HepG2 (cell line): ENCODE measurements at regions not wholly inside any gene's neighbourhood (a gene's known extent, or its start where the extent isn't known, plus 50 kb on each side); places are given as distances from the start of the nearest gene placed in this dataset.

Source experiments
- ATAC-seq: fragments of 200-7000 bp; cut with Tn5 transposase; 3 replicates; pipeline ENCODE4 v1.9.1; 2020; ENCODE audit warnings: mild to moderate bottlenecking, moderate library complexity
- BruUV-seq: library from RNA; stranded (reverse); fragments of 400-500 nt; replicated peaks from 2 replicates; lab custom pipeline; 2021; lab: Mats Ljungman, UMichigan
- CTCF ChIA-PET: fragments of 300-600 bp; formaldehyde crosslinking; extraction: SDS; loops from one replicate; lab custom pipeline; 2021; ENCODE audit warnings: low total read pairs, inconsistent platforms, low intra/inter-chr PET ratio; lab: Yijun Ruan, JAX
- POLR2A ChIA-PET: fragments of 350-600 bp; sonication (Branson Sonifier 250); formaldehyde crosslinking; loops from one replicate; lab custom pipeline; 2020; ENCODE audit warnings: antibody characterized with exemption, inconsistent platforms; lab: Yijun Ruan, JAX
- DNase-seq: peaks from one replicate; pipeline ENCODE4 v3.0.0-alpha.2; 2015; ENCODE audit warnings: low spot score
- FAIRE-seq: peaks from 3 replicates; lab custom pipeline; 2011; peaks lifted over from hg19 to GRCh38; lab: Jason Lieb, UNC
- H2AFZ ChIP-seq: one replicate; pipeline ENCODE4 v1.6.1; 2011; ENCODE audit warnings: low read length, inconsistent platforms
- H3K27ac ChIP-seq: fragments of 300-600 bp; 3 replicates; pipeline ENCODE4 v1.8.0; 2011; ENCODE audit warnings: mixed run types, mild to moderate bottlenecking, mixed read lengths, low read length, inconsistent platforms; ENCODE audit not compliant: insufficient read depth; ENCODE audit errors: extremely low read length
- H3K27me3 ChIP-seq, 2 experiments: fragments of 200-600 bp in 1 of 2; 2 replicates in 1 of 2; 3 replicates in 1 of 2; pipeline versions ENCODE4 v1.6.0 to v1.8.0; 2011; ENCODE audit warnings: low read length in 2 of 2, mild to moderate bottlenecking in 2 of 2, moderate library complexity in 2 of 2, inconsistent platforms in 1 of 2; ENCODE audit not compliant: insufficient read depth in 2 of 2, control insufficient read depth in 1 of 2
- H3K36me3 ChIP-seq, 2 experiments: fragments of 200-600 bp in 1 of 2; replicated peaks in 1 of 2; 2 replicates in 1 of 2; 3 replicates in 1 of 2; pipeline versions ENCODE4 v1.5.1 to v1.8.0; 2011; ENCODE audit warnings: low read length in 2 of 2, inconsistent platforms in 1 of 2; ENCODE audit not compliant: insufficient read depth in 2 of 2, control insufficient read depth in 1 of 2
- H3K4me1 ChIP-seq: 2 replicates; pipeline ENCODE4 v1.5.1; 2012; ENCODE audit warnings: low read length, inconsistent platforms; ENCODE audit not compliant: insufficient read depth
- H3K4me2 ChIP-seq: 2 replicates; pipeline ENCODE4 v1.6.0; 2011; ENCODE audit warnings: low read depth, low read length, inconsistent platforms
- H3K4me3 ChIP-seq, 3 experiments: fragments of 200-600 bp in 1 of 3; sonication (generic), shearing (Covaris generic) in 1 of 3; replicated peaks in 1 of 3; 2 replicates each; pipeline ENCODE4 v1.5.1; 2011 to 2016; ENCODE audit warnings: low read length in 3 of 3, inconsistent platforms in 2 of 3, low read depth in 2 of 3, mild to moderate bottlenecking in 2 of 3, control low read depth in 1 of 3, mixed read lengths in 1 of 3; ENCODE audit not compliant: insufficient read depth in 1 of 3
- H3K79me2 ChIP-seq: one replicate; pipeline ENCODE4 v1.6.1; 2011; ENCODE audit warnings: low read length, inconsistent platforms; ENCODE audit not compliant: insufficient read depth
- H3K9ac ChIP-seq: 2 replicates; pipeline ENCODE4 v1.6.0; 2011; ENCODE audit warnings: mild to moderate bottlenecking, low read depth, low read length, inconsistent platforms; ENCODE audit not compliant: insufficient read depth
- H3K9me3 ChIP-seq: 2 replicates; pipeline ENCODE4 v1.5.1; 2012; ENCODE audit warnings: mild to moderate bottlenecking, low read length
- H4K20me1 ChIP-seq: 2 replicates; pipeline ENCODE4 v1.6.0; 2011; ENCODE audit warnings: inconsistent platforms, mild to moderate bottlenecking, low read length, moderate library complexity; ENCODE audit not compliant: insufficient read depth
- CENPT ChIP-seq: sonication (generic); formaldehyde crosslinking; IDR thresholded peaks from 2 replicates; pipeline ENCODE4 v1.8.0; 2022; ENCODE audit warnings: low read depth, mild to moderate bottlenecking, moderate library complexity, missing genetic modification reagents
- ETV6 ChIP-seq: sonication (generic); formaldehyde crosslinking; conservative IDR thresholded peaks from 2 replicates; pipeline ENCODE4 v1.4.0; 2020; ENCODE audit warnings: missing genetic modification reagents
- GPN1 ChIP-seq: sonication (generic); formaldehyde crosslinking; IDR thresholded peaks from 2 replicates; pipeline ENCODE4 v1.5.1; 2020; ENCODE audit warnings: missing genetic modification reagents, borderline replicate concordance
- HIVEP1 ChIP-seq: sonication (generic); formaldehyde crosslinking; IDR thresholded peaks from 2 replicates; pipeline ENCODE4 v1.4.0; 2020; ENCODE audit warnings: mild to moderate bottlenecking, missing genetic modification reagents
- KDM3A ChIP-seq: IDR thresholded peaks from 2 replicates; pipeline ENCODE4 v1.6.1; 2018; ENCODE audit warnings: low read depth, missing compliant biosample characterization
- NCOA2 ChIP-seq: sonication (generic); formaldehyde crosslinking; IDR thresholded peaks from 2 replicates; pipeline ENCODE4 v1.8.0; 2022; ENCODE audit warnings: inconsistent platforms
- PITX1 ChIP-seq: sonication (generic); formaldehyde crosslinking; IDR thresholded peaks from 2 replicates; pipeline ENCODE4 v1.5.1; 2020; ENCODE audit warnings: mild to moderate bottlenecking, missing genetic modification reagents
- RNF219 ChIP-seq: sonication (generic); formaldehyde crosslinking; IDR thresholded peaks from 2 replicates; pipeline ENCODE4 v1.5.0; 2020; ENCODE audit warnings: mild to moderate bottlenecking, missing genetic modification reagents
- ZEB1 ChIP-seq: IDR thresholded peaks from 2 replicates; pipeline ENCODE4 v1.6.1; 2012; ENCODE audit warnings: mild to moderate bottlenecking, low read depth, inconsistent platforms; ENCODE audit not compliant: insufficient replicate concordance
- ZFP36 ChIP-seq: fragments of 150-350 bp; IDR thresholded peaks from 2 replicates; pipeline ENCODE4 v1.6.1; 2018; ENCODE audit warnings: borderline replicate concordance, low read length, low read depth; ENCODE audit not compliant: partially characterized antibody
- ZKSCAN8 ChIP-seq: IDR thresholded peaks from 2 replicates; pipeline ENCODE4 v1.6.1; 2016; ENCODE audit warnings: borderline replicate concordance, missing genetic modification reagents, missing compliant biosample characterization
- ZNF737 ChIP-seq: sonication (generic); formaldehyde crosslinking; IDR thresholded peaks from 2 replicates; pipeline ENCODE4 v1.5.0; 2020; ENCODE audit warnings: missing genetic modification reagents, mild to moderate bottlenecking, borderline replicate concordance
- ZNF761 ChIP-seq: sonication (generic); formaldehyde crosslinking; conservative IDR thresholded peaks from 2 replicates; pipeline ENCODE4 v1.4.0; 2020; ENCODE audit warnings: mild to moderate bottlenecking, missing genetic modification reagents
- ZSCAN31 ChIP-seq: sonication (generic); formaldehyde crosslinking; IDR thresholded peaks from 2 replicates; pipeline ENCODE4 v1.5.0; 2020; ENCODE audit warnings: low read depth, mild to moderate bottlenecking, missing genetic modification reagents
- WGBS: methylation state at CpG from one replicate; pipeline ENCODE4 v1.1.6; 2017; ENCODE audit warnings: low lambda C conversion rate; 5-methylcytosine and 5-hydroxymethylcytosine counted together
- in situ Hi-C: cut with HindIII; loops from 2 replicates; pipeline ENCODE4 v1.10.0; 2017; ENCODE audit warnings: low pct_unique_long_range_greater_than_20kb; ENCODE audit not compliant: extremely low pct_ligation_motif_present
- intact Hi-C: fragments of 100-400 bp; cut with micrococcal nuclease; formaldehyde crosslinking; loops from one replicate; pipeline ENCODE4 v1.10.0; 2022; ENCODE audit not compliant: unreplicated experiment

DNA sequence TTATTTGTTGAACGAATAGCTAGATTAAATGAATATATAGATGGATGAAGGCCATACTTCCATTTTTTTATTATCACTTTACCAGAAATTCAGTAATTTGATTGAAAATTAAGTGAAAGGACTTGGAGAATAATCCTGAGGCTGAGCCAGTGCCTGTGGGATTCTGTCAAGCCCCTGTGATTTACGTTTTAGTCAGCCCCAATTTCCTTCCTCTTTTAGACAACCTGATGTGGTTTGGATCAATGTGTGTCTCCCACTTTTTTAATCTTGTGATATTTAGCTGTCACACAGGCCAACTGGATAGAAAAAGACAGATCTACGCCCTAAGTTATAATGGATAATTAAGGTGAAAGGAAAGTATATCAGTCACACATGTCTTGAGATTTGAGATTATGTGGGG is 188.8 kb downstream of the EDN1 start (continued):
- TF ChIP-seq ZSCAN31 (no peak), CENPT (CRISPR knock-in tag) (no peak), RNF219 (no peak)

GRCh38 chr6:12479451-12479850 is 189.3 kb downstream of the EDN1 start:
- CTCF ChIA-PET = no interaction called here
- POLR2A ChIA-PET = no interaction called here
- DNase-seq (no peak), ATAC-seq (no peak), FAIRE-seq (no peak)
- intact Hi-C loops = no loop called here
- H3K27ac ChIP-seq = no peak overlapping the region
- 69% methylated on average over 2 of the region's 2 CpGs for WGBS
- no peak overlapping the region for H3K9ac ChIP-seq
- in situ Hi-C loops = no loop called here
- TF ChIP-seq ZFP36 = no peak
- H3K79me2 ChIP-seq = no peaks in the 10 kb centered on the region
- no peaks in the 10 kb centered on the region for H4K20me1 ChIP-seq
- no peaks in the 10 kb centered on the region for H3K9me3 ChIP-seq
- no peak overlapping the region for H3K4me3 ChIP-seq
- no peaks in the 10 kb centered on the region for H3K27me3 ChIP-seq
- H3K36me3 ChIP-seq = no peaks in the 10 kb centered on the region
- H3K4me1 ChIP-seq = peaks cover 7% of the 10 kb centered on the region
- no peak overlapping the region for H2AFZ ChIP-seq
- BruUV-seq = no TSS peak
- no peak overlapping the region for H3K4me2 ChIP-seq

- in situ Hi-C loops = loop anchor here (5.0 kb wide), 1 partner anchor 178 kb away; no protein-coding TSS in a partner anchor
- Histone ChIP-seq H3K9ac (no peak overlapping the region), H3K27me3 (no peaks in the 10 kb centered on the region), H3K79me2 (no peaks in the 10 kb centered on the region), H3K27ac (no peak overlapping the region), H3K4me2 (no peak overlapping the region), H3K9me3 (no peaks in the 10 kb centered on the region), H2AFZ (no peak overlapping the region), H3K36me3 (no peaks in the 10 kb centered on the region), H4K20me1 (no peaks in the 10 kb centered on the region), H3K4me1 (peaks cover 9% of the 10 kb centered on the region), H3K4me3 (no peak overlapping the region)
- intact Hi-C loops = loop anchor here (5.0 kb wide), 1 partner anchor 188 kb away; the partner anchor contains the start of gene EDN1
- ATAC-seq = no peak
- FAIRE-seq = no peak
- BruUV-seq = no TSS peak
- ChIA-PET CTCF (no interaction called here), POLR2A (no interaction called here)
- 6% methylated on average over 2 of the region's 2 CpGs for WGBS
- no peak for DNase-seq
- no peak for TF ChIP-seq ETV6 (CRISPR knock-in tag)
- TF ChIP-seq ZNF761 (CRISPR knock-in tag) = no peak
- TF ChIP-seq KDM3A (CRISPR knock-in tag) = no peak
- no peak for TF ChIP-seq ZEB1
- no peak for TF ChIP-seq PITX1
- TF ChIP-seq NCOA2 (CRISPR knock-in tag) = no peak
- TF ChIP-seq GPN1 = no peak
- no peak for TF ChIP-seq ZNF737
- no peak for TF ChIP-seq HIVEP1 (CRISPR knock-in tag)
- no peak for TF ChIP-seq ZKSCAN8
Observed at GRCh38 chr6:12479881-12480280, 189.7 kb downstream of the EDN1 start.
